GM18873 (cell line): ENCODE measurements at regions not wholly inside any gene's neighbourhood (a gene's known extent, or its start where the extent isn't known, plus 50 kb on each side); places are given as distances from the start of the nearest gene placed in this dataset.
"Not testable (repeated sequence)": the region's sequence is repeated elsewhere in the genome, so short reads cannot be mapped to it uniquely, and the experiment has no call there.

ENCODE experiments used
- ATAC-seq: cut with Tn5 transposase; IDR thresholded peaks from one replicate; pipeline ENCODE4 v1.9.1; 2021; ENCODE audit warnings: mild to moderate bottlenecking, moderate library complexity, moderate number of reproducible peaks; ENCODE audit not compliant: unreplicated experiment, low FRiP score

DNA sequence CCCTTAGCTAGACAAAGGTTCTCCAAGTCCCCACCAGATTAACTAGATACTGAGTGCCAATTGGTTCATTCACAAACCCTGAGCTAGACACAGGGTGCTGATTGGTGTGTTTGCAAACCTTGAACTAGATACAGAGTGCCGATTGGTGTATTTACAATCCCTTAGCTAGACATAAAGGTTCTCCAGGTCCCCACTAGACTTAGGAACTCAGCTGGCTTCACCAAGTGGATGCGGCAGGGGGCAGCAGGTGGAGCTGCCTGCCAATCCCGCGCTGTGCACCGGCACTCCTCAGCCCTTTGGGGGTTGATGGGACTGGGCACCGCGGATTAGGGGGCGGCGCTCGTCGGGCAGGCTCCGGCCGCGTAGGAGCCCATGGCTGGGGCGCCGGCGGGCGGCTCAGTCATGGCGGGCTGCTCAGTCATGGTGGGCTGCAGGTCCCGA lies 157.6 kb downstream of the KLRB1 start:
- not testable (repeated sequence) for ATAC-seq

DNA sequence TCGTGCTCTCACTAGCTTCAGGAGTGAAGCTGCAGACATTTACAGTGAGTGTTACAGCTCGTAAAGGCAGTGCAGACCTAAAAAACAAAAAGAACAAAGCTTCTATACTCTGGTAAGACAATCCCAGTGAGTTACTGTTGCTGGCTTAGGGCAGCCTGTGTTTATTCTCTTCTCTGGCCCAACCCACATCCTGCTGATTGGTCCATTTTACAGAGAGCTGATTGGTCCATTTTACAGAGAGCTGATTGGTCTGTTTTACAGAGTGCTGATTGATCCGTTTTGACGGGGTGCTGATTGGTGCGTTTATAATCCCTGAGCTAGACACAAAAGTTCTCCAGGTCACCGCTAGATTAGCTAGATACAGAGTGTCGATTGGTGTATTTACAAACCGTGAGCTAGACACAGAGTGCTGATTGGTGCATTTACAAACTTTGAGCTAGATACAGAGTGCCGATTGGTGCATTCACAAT lies 158.0 kb downstream of the KLRB1 start:
- not testable (repeated sequence) for ATAC-seq

DNA sequence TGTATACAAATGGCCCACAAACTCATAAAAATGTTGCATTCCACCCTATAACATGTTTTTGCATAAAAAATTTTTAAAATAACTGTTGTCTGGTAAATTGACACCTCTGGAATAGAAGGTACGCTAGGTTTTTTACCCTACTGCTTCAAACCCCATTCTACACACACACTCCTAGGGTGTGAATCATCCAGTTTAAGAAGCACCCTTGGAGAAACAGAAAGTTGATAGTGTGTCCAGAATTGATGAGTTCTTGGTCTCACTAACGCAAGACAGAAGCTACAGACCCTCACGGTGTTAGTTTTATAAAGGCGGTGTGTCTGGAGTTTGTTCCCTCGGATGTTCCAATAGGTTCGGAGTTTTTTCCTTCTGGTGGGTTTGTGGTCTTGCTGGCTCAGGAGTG lies 158.5 kb downstream of the KLRB1 start:
- no peak for ATAC-seq

DNA sequence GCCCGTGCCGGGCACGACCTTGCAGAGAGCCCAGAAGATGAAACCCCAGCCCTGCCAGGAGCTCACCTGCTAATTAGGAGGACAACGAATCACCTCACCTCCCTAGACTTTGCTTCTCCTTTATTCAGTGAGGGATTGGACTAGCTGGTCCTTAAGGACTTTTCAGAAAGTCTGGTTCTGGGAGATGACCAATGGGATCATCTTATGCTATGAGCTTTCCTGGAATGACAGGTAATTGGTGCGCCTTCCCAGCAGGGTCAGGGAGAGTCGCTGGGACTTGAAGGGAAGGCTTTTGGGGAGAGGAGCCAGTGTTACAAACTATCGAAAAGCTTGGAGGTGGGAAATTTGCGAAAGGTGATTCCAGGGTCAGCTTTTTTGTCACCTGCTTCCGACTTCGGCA lies 159.1 kb downstream of the KLRB1 start:
- not testable (repeated sequence) for ATAC-seq

DNA sequence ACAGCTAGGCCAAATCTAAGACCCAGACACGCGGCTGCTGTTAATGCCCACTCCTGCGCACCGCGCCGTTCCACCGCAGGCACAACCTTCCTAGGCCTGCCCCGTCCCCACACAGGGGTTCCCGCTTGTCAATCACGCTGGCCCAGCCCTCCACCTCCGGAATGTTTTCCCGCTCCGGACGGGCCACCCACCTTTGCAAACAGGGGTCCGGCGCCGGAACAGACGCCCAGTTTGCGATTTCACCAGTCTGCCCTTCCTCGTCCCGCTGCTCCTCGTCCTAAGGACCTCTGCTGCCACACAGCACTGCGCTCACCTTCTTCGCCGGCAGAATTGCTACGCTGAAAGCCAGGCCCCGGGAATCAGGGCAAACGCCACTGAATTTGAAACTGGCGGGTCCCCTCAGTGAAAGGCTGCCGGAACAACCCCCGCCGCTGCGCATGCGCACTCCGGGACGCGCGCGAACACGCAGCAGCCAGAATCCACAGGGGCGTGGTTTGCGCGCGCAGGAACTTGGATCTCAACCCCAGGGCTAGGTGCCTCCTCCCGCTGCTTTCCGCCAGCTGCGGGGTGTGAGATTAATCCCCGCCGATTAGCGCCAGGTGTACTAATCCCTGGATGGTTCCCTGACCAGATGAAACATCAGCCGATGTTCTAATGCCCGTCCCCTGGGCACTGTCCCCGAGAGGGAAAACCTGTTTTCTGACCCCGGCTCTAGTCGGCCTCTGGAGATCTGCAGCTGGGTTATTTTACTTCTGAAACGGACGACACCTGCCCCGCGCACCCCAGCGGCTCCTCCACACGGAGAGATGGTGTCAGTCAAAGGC lies 159.7 kb downstream of the KLRB1 start:
- peak; percentile 46 for ATAC-seq

DNA sequence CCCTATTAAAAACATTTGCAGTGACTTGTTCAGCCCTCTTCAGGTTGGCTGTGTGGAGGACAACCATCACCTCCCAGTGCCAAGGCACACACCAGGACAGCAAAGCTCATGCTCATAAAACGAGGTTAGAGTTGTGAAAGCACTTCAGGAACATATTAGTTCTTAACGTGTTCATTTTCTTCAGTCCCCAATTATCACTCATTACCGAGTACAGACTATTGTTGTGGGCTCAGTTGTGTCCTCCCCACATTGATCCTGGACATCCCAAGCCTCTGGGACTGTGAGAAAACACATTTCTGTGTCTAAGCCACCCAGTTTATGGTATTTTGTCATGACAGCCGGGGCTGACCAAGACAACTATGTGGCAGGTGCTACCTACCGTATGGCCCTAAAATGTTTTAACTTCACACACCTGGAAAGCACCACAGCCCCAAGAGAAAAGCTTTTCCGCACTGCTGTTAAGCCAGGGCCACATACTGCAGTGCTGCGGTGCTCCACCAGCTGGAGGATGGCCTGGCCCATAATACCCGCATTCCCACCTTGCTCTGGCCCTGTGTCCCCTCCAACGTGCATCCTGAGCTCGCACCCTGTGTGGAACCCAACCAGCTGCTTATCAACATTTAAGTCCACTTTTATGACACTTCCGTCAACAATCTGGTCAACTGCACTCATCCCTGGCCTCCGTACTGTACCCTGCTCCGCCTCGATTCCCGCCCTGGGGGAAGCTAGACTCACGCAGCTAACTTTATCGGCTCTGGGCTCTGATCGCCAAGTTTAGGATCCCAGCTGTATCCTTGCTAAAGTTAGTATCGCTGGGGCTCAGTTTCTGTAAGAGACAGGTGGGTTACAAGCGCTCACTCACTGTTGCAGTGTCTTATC lies 160.6 kb downstream of the KLRB1 start:
- ATAC-seq: peak; percentile 12

DNA sequence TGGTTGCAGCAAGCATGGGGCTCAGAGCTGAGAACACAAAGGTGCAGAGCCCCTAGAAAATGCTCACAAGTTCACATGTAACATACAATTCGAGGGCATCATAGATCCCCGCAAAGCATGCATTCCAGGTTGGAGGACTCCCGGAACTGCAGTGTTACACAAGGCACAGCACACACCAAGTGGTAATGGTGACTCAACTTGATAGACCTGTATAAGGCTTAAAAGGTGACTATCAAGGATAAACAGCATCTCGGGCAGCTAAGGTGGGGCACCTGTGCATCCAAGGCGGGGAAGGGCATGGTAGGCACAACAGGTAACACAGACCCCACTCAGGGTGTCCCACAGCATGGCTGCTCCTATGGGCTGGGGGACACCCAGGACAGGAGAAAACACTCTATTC lies 167.3 kb downstream of the KLRB1 start:
- not testable (repeated sequence) for ATAC-seq

DNA sequence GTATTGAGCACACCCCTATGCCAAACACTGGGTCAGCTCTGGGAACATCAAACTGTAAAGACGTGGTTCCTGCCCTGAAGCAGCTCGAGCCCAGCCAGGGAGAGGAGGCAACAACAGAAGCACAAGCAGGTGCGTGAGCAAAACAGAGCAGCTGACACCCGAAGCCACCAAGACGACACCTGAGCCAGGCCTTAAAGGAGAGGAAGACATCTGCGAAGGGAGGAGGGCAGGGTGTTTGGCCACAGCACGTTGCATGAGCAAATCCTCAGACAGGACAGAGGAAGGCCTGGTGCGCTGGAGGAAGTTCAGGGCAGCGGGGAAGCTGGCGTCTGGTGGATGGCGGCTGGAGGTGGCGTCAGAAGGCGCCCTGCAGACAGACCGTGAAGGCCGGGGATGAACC lies 172.0 kb downstream of the KLRB1 start:
- not testable (repeated sequence) for ATAC-seq

DNA sequence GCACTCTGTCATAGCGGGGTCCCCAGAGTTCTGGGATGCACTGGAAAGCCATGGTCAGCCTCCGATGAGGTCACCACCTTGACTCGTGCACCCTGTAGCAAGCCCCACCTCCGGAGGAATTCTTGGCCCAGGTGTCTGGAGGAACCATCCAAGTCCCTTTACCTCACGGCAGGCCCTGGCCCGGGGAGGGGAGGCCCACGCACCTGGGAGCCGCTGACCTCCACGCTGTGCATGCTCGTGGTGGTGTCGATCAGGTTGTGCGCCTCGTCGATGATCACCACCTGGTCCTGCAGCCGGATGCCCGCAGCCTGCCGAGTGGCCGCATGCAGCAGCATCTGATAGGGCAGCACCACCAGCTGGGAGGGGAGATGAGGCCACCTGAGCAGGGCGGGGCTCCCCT lies 177.3 kb downstream of the KLRB1 start:
- not testable (repeated sequence) for ATAC-seq

DNA sequence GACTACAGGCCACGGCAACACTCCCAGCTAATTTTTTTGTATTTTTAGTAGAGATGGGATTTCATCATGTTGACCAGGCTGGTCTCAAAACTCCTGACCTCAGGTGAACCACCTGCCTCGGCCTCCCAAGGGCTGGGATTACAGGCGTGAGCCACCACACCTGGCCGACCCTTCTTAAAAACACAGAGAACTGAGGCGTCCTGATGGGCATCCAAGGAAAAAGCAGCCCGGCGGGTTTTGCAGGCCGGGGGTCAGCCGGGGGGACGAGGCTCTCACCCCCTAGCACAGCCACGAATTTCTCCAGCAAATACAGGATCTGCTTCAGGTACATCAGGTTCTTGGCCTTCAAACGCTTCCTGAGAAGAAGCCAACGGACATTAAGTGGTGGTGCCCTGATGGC lies 178.9 kb downstream of the KLRB1 start:
- not testable (repeated sequence) for ATAC-seq

DNA sequence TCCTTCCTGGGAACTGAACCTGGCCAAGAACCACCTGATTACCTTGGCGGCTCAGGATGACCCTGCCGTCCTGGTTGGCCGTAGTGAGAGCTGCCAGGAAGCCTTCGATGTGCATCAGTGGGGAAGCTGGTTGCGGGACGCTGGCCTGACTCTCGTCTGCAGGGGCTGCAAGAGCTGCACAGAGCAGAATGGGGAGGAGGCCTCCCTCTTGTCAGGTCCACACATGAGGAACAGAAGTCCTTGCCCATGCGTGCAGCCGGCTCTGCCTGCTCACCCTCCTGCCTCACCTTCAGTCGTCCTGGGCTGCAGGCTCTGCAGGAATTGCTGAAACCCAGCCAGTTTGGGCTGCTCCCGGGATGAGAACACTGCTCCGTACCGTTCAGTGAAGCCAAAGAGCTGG lies 182.3 kb downstream of the KLRB1 start:
- not testable (repeated sequence) for ATAC-seq

DNA sequence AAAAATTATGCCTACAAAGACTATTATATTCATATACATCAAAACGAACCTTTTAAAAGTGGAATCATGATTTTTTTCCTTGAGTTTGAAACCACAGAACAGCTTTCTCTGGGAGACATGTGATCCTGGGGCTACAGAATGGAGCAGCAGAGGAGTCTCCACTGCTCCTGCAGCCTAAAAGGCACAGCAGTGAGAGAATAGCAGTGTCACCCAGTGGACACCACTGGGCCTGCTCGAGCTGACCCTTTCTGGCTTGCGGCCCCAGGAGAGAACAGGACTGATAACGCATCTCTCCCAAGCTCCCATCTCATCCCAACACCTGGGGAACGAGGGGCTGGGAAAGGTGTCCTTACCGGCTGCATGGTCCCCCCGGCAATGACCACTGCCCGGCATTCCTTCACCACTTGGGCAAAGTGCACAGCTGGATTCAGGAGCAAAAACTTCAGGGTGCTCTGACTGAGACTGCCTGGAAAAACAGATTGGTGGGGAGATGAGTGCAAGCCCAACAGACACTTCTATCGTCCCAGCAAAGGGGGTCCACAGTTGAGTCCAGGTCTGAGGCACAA lies 183.5 kb downstream of the KLRB1 start:
- ATAC-seq: not testable (repeated sequence)

DNA sequence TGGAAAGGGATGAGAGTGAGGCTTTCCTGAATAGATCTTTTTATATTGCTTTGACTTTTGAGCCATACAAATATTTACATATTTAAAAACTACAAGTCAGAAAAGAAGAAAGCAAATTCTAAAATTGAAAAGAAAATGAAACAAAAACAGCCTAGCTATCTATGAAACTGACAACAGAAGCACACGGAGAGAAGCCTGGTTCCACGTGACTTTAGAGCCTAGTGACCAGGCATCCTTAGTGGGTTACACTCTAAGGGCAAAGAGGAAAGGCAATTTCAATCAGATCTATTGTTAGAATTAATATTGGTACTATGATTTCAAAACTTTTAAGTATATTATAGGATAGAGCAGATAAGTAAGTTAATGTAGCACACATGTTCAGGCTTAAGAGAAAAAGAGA lies 185.0 kb downstream of the KLRB1 start:
- ATAC-seq: peak; percentile 46

DNA sequence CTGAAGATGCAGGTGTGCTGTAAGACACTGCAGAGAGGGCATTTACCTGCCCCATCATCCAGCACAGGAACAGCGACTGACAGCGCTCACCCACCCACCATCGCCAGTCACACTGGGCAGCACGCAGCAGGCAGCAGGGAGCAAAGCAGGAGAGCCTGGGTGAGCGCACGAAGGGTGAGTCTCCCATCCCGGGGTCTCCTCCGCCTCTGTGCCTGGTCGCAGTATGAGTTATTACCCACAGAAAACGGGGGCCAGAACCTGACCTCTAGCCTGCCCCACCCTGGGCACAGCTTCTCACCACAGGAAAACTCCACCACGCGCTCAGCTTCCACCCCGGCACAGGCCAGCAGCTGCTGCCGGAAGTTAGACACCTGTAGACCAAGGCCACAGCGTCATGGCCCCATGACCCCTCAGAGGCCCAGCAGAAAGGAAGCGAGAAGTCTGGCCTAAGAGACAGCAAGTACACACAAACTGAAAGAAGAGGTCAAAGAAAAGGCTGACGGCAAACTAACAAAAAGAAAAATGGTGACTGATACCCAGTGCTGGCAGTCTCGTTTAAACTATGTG lies 186.1 kb downstream of the KLRB1 start:
- not testable (repeated sequence) for ATAC-seq

DNA sequence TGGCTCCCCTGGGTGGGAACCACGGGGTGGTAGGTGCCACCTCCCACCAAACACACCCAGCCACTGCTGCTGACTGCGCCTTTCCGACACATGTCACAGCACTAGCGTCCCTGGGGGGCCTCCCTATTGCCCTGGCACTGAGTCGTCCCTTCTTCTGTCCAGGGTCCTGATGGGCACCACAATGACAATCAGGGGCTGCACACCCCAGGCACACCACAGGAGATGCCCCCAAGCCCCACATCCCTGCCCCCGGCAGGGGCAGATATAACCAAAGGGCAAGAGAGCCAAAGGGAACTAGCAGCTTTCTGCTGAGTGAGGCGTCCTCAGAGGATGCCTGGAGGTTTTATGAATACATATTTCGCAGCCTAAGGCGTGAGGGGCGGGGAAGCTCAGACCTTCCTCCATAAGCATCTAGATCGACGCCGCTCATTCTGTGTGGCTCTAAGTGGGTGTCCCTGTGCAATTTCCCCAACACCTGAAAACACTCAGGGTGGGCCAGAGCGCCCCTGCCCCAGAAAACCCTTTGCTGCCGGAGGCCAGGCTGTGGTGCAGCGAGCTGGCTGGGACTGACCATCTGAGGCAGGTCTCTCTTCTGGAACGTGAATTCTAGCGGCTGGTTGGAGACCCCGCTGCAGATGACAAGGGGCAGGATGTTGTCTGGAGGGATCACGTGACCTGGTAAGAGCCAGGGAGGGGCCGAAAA lies 186.7 kb downstream of the KLRB1 start:
- not testable (repeated sequence) for ATAC-seq

DNA sequence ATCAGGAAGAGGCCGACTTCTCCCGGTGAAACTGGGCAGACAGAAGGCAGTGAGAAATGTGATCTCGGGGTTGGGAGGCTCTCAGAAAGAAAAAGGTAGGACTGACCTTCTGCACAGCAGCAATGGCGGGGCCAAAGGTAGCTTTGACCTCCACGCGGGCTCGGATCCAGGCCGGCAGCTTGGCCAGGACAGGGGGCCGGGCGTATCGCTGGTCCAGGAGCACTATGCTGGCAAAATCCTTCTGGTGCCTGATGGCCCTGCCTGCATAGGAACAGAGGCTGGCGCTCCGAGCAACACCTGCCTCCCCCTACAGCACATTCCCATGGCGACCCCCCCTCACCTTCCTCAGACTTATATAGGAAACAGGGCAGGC lies 189.1 kb downstream of the KLRB1 start:
- ATAC-seq: not testable (repeated sequence)

DNA sequence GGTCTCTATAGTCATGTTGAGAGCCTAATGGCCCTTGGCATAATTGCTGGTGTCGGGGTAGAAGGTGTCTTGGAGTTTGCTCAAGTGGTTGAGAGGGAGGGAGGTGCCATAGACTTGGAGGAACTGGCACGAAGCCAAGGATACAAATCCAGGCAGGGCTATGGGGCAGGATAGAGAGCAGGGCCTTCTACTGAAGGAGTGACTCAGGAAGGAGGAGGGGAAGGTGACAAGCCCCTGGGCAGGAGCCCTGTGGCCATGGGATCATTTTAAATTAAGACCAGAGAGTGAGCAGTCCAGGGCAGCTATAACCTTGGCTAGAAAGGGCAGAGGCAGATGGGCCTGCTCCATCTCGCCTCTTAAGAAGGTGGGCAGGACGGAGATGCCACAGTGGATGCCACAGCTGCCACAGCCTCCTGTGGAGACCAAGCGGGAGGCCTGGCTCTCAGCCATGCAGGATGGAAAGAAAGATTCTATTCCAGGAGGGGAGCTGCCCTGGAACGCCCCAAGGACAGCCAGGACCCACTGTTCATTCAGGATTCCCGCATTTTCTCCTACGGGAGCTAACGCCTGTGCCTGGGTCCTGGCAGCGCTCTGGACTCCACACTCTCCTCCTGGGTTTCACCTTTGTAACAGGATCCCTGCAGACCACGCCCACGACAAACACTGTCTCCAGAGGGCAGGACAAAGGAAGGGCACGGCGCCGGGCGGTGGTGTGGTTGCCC lies 189.6 kb downstream of the KLRB1 start:
- ATAC-seq: not testable (repeated sequence)

DNA sequence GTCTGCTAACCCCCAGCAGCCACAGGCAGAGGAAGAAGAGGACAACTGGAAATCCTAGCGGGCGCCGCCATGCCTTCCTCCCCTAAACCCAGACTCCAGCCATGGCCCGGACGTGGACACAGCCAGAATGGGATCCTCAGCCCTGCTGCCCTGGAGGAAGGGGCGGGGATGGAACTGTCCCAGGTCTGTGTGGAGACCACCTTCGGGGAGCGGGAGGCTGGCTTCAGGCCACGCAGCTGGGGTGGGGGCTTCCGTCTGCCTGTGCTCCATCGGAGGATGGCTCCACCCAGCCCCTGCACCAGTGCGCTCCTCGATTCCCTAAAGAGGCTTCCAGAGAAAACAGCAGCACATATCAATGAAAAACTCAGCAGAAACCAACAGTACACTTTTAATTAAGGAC lies 190.4 kb downstream of the KLRB1 start:
- not testable (repeated sequence) for ATAC-seq

DNA sequence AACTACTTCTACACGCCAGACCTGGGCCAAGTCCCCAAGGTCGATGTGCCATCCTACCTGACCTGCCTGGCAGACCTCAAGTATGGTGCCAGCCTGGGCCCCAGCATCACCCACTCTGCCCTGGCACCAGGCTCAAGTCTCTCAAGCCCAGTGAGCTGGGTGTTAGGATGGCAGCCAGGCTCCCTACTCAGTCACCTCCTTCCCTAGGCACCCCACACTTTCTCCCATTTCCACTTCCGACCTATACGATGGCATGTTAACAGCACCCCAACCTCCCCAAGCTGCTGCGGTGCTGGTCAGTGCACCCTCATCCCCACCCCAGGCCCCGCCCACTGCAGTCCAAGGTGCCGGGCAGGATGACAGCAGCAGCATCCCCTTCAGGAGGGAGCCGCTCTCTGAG lies 191.4 kb downstream of the KLRB1 start:
- ATAC-seq: not testable (repeated sequence)
